ENCODE measurements at regions not wholly inside any gene's neighbourhood (a gene's known extent, or its start where the extent isn't known, plus 50 kb on each side); places are given as distances from the start of the nearest gene placed in this dataset.

DNA sequence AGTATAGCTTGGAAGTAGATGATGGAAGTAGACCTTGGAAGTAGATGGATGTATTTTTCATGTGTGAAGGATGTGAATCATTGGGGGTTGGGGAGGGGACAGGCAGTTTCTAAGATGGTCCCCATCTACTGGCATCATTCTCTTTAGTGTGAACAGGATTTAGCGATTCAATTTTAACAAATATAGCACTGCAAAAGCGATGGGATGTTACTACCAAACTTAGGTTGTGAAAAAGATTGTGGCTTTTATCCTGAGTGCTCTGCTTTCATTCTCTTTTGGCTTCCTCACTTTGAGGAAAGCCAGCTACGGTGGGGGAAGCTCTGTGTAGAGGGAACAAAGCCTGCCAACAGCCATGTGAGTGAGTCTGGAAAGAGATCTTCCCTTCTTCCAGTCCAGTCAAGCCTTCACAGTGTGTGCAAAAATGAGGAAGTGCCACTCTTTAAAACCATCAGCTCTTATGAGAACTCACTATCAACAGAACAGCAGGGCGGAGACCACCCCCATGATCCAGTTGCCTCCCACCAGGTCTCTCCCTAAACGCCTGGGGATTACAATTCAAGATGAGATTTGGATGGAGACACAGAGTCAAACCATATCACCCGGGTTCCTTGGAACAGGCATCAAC lies 441.4 kb downstream of the SH3GL2 start:
- no peak overlapping the region for H3K27ac ChIP-seq (ENCODE audit: low read length)
- no peak overlapping the region for H3K4me3 ChIP-seq (ENCODE audit: low read length)
- H3K27me3 ChIP-seq (ENCODE audit: control insufficient read depth, insufficient read depth, low read length), result no peaks in the 10 kb centered on the region
- no peak for DNase-seq (ENCODE audit: low read depth, low spot score)
- WGBS (ENCODE audit: insufficient coverage, insufficient read length), result no CpG with 5 or more reads among the region's 6 CpGs
- no peaks in the 10 kb centered on the region for H3K9me3 ChIP-seq (ENCODE audit: control insufficient read depth, insufficient read depth, low read length)
- H3K4me1 ChIP-seq (ENCODE audit: control insufficient read depth, insufficient read depth, low read length), result no peaks in the 10 kb centered on the region
- H3K36me3 ChIP-seq (ENCODE audit: control insufficient read depth, insufficient read depth, low read length), result no peaks in the 10 kb centered on the region

GRCh38 chr9:18022642-18023041 lies 443.8 kb downstream of the SH3GL2 start:
- no peak overlapping the region for H3K27ac ChIP-seq (ENCODE audit: low read length)
- no peaks in the 10 kb centered on the region for H3K9me3 ChIP-seq (ENCODE audit: control insufficient read depth, insufficient read depth, low read length)
- no peak for DNase-seq (ENCODE audit: low read depth, low spot score)
- no peaks in the 10 kb centered on the region for H3K36me3 ChIP-seq (ENCODE audit: control insufficient read depth, insufficient read depth, low read length)
- H3K4me3 ChIP-seq (ENCODE audit: low read length), result no peak overlapping the region
- H3K4me1 ChIP-seq (ENCODE audit: control insufficient read depth, insufficient read depth, low read length), result no peaks in the 10 kb centered on the region
- no CpG with 5 or more reads among the region's 2 CpGs for WGBS (ENCODE audit: insufficient coverage, insufficient read length)
- no peaks in the 10 kb centered on the region for H3K27me3 ChIP-seq (ENCODE audit: control insufficient read depth, insufficient read depth, low read length)

DNA sequence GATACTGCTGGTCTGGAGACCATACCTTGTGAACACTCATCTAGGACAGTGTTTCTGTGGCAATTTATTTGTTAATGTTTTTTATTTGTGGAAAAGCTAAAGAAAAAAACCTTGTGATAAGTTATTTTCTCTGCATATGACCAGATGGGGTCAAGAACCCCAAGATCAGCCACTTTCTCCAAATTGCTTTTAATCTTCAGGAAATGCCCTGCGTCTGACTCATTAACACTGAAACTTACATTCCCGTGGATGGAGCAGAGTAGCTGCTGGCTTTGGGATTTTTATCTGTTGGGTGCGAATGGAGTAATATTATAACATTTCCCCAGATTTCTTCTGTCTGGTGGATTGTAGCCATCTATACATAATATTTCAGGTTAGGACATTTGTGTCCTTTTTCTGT lies 444.5 kb downstream of the SH3GL2 start:
- Histone ChIP-seq H3K27ac (ENCODE audit: low read length) (no peak overlapping the region), H3K9me3 (ENCODE audit: control insufficient read depth, insufficient read depth, low read length) (no peaks in the 10 kb centered on the region), H3K27me3 (ENCODE audit: control insufficient read depth, insufficient read depth, low read length) (no peaks in the 10 kb centered on the region), H3K4me1 (ENCODE audit: control insufficient read depth, insufficient read depth, low read length) (no peaks in the 10 kb centered on the region), H3K36me3 (ENCODE audit: control insufficient read depth, insufficient read depth, low read length) (no peaks in the 10 kb centered on the region), H3K4me3 (ENCODE audit: low read length) (no peak overlapping the region)
- no peak for DNase-seq (ENCODE audit: low read depth, low spot score)
- WGBS (ENCODE audit: insufficient coverage, insufficient read length), result no CpG with 5 or more reads among the region's 3 CpGs

- no CpG with 5 or more reads among the region's 4 CpGs for WGBS (ENCODE audit: insufficient coverage, insufficient read length)
- DNase-seq (ENCODE audit: low read depth, low spot score), result no peak
- Histone ChIP-seq H3K9me3 (ENCODE audit: control insufficient read depth, insufficient read depth, low read length) (no peaks in the 10 kb centered on the region), H3K4me3 (ENCODE audit: low read length) (no peak overlapping the region), H3K27me3 (ENCODE audit: control insufficient read depth, insufficient read depth, low read length) (no peaks in the 10 kb centered on the region), H3K36me3 (ENCODE audit: control insufficient read depth, insufficient read depth, low read length) (no peaks in the 10 kb centered on the region), H3K27ac (ENCODE audit: low read length) (no peak overlapping the region), H3K4me1 (ENCODE audit: control insufficient read depth, insufficient read depth, low read length) (no peaks in the 10 kb centered on the region; the same call in 1 of the 2 replicates)
Measured at GRCh38 chr9:18032636-18033035, 441.3 kb upstream of the ADAMTSL1 start.

DNA sequence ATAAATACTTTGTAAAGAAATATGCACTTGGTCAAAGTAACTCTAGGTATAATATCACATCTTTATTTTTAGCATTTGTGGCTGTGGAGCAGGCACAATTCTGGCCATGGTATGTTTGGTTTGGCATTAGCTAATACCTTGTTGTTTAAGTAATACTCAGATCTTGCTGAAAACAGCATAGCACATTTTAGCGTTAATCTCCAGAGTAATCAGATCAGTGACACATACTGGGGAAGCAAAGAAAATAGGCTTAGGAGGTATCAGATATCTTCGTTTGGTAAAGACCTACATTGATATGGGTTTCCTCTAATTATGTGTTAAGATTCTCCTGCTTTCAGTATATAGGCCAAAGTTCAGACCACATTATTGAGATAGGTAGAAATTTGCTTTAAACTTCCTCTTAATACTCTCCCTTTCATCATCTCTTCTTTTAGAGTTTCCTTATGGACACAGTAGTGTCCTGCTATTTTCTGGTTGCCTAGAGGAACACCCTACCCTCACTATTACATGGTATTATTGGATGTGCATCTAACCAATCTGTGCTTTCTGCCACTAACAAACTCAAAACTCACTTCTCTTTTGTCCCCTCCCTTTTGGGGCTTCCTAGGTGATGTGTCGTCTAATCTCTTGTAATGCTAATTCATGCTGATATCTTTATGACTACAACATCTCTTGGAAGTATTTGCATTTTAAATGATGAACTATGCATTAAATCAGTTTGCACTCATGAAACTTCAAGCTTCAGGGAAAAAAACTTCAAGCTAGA lies 437.3 kb upstream of the ADAMTSL1 start:
- H3K4me1 ChIP-seq (ENCODE audit: control insufficient read depth, insufficient read depth, low read length), result no peaks in the 10 kb centered on the region; the same call in 1 of the 2 replicates
- H3K27ac ChIP-seq (ENCODE audit: low read length), result no peak overlapping the region
- no CpG with 5 or more reads among the region's 3 CpGs for WGBS (ENCODE audit: insufficient coverage, insufficient read length)
- H3K36me3 ChIP-seq (ENCODE audit: control insufficient read depth, insufficient read depth, low read length), result no peaks in the 10 kb centered on the region
- DNase-seq (ENCODE audit: low read depth, low spot score), result peak; percentile 7
- no peak overlapping the region for H3K4me3 ChIP-seq (ENCODE audit: low read length)
- no peaks in the 10 kb centered on the region for H3K9me3 ChIP-seq (ENCODE audit: control insufficient read depth, insufficient read depth, low read length)
- no peaks in the 10 kb centered on the region for H3K27me3 ChIP-seq (ENCODE audit: control insufficient read depth, insufficient read depth, low read length)

DNA sequence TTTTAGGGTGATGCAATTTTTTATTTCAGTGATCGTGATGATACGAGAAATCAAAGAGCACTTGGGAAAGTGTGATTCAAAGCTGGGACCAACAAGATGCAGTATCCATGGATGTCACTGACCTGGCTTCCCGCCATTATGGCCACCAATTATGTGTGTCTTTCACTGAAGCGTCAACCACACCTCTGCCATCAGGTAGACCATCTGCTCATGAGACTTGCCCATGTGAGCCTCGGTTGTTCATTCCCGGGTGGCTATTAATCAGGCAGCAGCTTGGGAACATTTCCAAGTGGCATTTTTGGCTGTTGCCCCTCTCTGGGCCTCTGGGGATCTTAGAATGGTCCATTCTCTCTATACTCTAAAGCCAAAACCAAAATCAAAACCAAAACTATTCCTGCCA lies 436.0 kb upstream of the ADAMTSL1 start:
- no CpG with 5 or more reads among the region's 6 CpGs for WGBS (ENCODE audit: insufficient coverage, insufficient read length)
- Histone ChIP-seq H3K4me3 (ENCODE audit: low read length) (no peak overlapping the region), H3K9me3 (ENCODE audit: control insufficient read depth, insufficient read depth, low read length) (no peaks in the 10 kb centered on the region), H3K27me3 (ENCODE audit: control insufficient read depth, insufficient read depth, low read length) (no peaks in the 10 kb centered on the region), H3K27ac (ENCODE audit: low read length) (no peak overlapping the region), H3K4me1 (ENCODE audit: control insufficient read depth, insufficient read depth, low read length) (no peaks in the 10 kb centered on the region; the same call in 1 of the 2 replicates), H3K36me3 (ENCODE audit: control insufficient read depth, insufficient read depth, low read length) (no peaks in the 10 kb centered on the region)
- DNase-seq (ENCODE audit: low read depth, low spot score), result no peak

DNA sequence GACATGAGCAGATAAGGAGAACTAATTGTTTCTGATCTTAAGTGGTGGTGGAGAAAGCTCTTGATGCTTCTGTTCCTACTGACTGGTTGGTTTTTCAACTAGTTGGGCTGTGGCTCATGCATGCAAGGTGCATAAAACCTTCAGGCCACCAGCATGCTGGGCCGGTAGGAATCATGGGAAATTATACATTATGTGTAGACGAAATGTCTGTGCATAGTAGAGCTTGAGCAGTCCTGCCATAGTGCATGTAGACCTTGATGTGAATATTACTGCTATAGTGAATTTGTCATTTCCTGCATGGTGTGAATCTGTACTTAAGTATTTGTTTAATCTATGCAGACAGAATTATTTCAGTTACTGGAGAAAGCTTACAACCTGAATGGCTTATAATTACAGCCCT lies 433.6 kb upstream of the ADAMTSL1 start:
- no CpG with 5 or more reads among the region's 2 CpGs for WGBS (ENCODE audit: insufficient coverage, insufficient read length)

GRCh38 chr9:18043978-18044377 lies 430.0 kb upstream of the ADAMTSL1 start:
- Histone ChIP-seq H3K27ac (ENCODE audit: low read length) (no peak overlapping the region), H3K4me3 (ENCODE audit: low read length) (no peak overlapping the region), H3K27me3 (ENCODE audit: control insufficient read depth, insufficient read depth, low read length) (no peaks in the 10 kb centered on the region), H3K4me1 (ENCODE audit: control insufficient read depth, insufficient read depth, low read length) (no peaks in the 10 kb centered on the region), H3K9me3 (ENCODE audit: control insufficient read depth, insufficient read depth, low read length) (no peaks in the 10 kb centered on the region), H3K36me3 (ENCODE audit: control insufficient read depth, insufficient read depth, low read length) (no peaks in the 10 kb centered on the region)
- no peak for DNase-seq (ENCODE audit: low read depth, low spot score)
- no CpG with 5 or more reads among the region's 1 CpG for WGBS (ENCODE audit: insufficient coverage, insufficient read length)

More for the DNA sequence above, 433.6 kb upstream of the ADAMTSL1 start:
- Histone ChIP-seq H3K4me1 (ENCODE audit: control insufficient read depth, insufficient read depth, low read length) (no peaks in the 10 kb centered on the region; the same call in 1 of the 2 replicates), H3K27ac (ENCODE audit: low read length) (no peak overlapping the region), H3K36me3 (ENCODE audit: control insufficient read depth, insufficient read depth, low read length) (no peaks in the 10 kb centered on the region), H3K27me3 (ENCODE audit: control insufficient read depth, insufficient read depth, low read length) (no peaks in the 10 kb centered on the region), H3K9me3 (ENCODE audit: control insufficient read depth, insufficient read depth, low read length) (no peaks in the 10 kb centered on the region), H3K4me3 (ENCODE audit: low read length) (no peak overlapping the region)
- DNase-seq (ENCODE audit: low read depth, low spot score), result no peak

- H3K27ac ChIP-seq (ENCODE audit: low read length), result no peak overlapping the region
- H3K4me1 ChIP-seq (ENCODE audit: control insufficient read depth, insufficient read depth, low read length), result no peaks in the 10 kb centered on the region
- H3K4me3 ChIP-seq (ENCODE audit: low read length), result no peak overlapping the region
- no peak for DNase-seq (ENCODE audit: low read depth, low spot score)
- WGBS (ENCODE audit: insufficient coverage, insufficient read length), result no CpG with 5 or more reads among the region's 1 CpG
- no peaks in the 10 kb centered on the region for H3K9me3 ChIP-seq (ENCODE audit: control insufficient read depth, insufficient read depth, low read length)
- H3K36me3 ChIP-seq (ENCODE audit: control insufficient read depth, insufficient read depth, low read length), result no peaks in the 10 kb centered on the region
- H3K27me3 ChIP-seq (ENCODE audit: control insufficient read depth, insufficient read depth, low read length), result no peaks in the 10 kb centered on the region
Measured at GRCh38 chr9:18045326-18045725, 428.6 kb upstream of the ADAMTSL1 start.

DNA sequence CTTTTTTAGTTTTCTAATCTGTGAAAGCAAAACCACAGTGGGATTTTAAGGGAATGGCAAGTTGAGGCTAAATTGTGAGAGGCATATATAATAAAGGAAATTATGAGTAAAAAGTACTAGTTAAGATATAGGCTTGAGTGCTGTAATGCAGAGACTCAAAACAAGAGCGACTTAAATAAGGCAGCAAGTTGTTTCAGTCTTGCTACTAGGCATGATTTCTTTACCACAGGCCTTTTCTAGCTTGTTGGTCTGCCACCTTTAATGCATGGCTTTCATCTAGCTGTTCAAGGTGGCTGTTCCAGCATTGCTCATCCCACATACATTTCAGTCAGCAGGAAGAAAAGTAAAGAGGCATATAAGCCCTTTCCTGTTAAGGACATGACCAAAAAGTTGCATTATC lies 427.9 kb upstream of the ADAMTSL1 start:
- no CpG with 5 or more reads among the region's 1 CpG for WGBS (ENCODE audit: insufficient coverage, insufficient read length)
- Histone ChIP-seq H3K27ac (ENCODE audit: low read length) (no peak overlapping the region), H3K9me3 (ENCODE audit: control insufficient read depth, insufficient read depth, low read length) (no peaks in the 10 kb centered on the region), H3K36me3 (ENCODE audit: control insufficient read depth, insufficient read depth, low read length) (no peaks in the 10 kb centered on the region), H3K4me1 (ENCODE audit: control insufficient read depth, insufficient read depth, low read length) (no peaks in the 10 kb centered on the region), H3K4me3 (ENCODE audit: low read length) (no peak overlapping the region), H3K27me3 (ENCODE audit: control insufficient read depth, insufficient read depth, low read length) (no peaks in the 10 kb centered on the region)
- no peak for DNase-seq (ENCODE audit: low read depth, low spot score)

DNA sequence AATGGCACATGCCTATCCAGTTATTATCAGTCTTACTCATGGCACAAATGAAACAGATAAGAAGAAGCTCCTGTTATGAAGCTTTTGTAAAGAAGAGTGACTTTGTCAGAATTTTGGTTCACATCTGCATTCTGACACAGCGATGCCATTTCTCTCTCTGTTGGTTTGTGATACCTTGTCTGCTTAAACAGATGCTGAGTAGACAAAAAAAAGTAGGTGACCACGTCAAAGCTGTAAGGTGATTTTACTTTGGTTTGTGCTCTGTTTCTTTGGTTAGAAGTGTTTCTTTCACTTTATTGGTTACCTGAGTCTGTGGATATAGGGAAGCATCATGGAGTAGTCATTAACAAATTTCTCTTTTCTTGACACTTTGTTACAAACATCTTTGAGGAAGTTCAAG lies 422.3 kb upstream of the ADAMTSL1 start:
- Histone ChIP-seq H3K4me1 (ENCODE audit: control insufficient read depth, insufficient read depth, low read length) (no peaks in the 10 kb centered on the region), H3K27ac (ENCODE audit: low read length) (no peak overlapping the region), H3K9me3 (ENCODE audit: control insufficient read depth, insufficient read depth, low read length) (no peaks in the 10 kb centered on the region), H3K4me3 (ENCODE audit: low read length) (no peak overlapping the region), H3K27me3 (ENCODE audit: control insufficient read depth, insufficient read depth, low read length) (no peaks in the 10 kb centered on the region), H3K36me3 (ENCODE audit: control insufficient read depth, insufficient read depth, low read length) (no peaks in the 10 kb centered on the region)
- no peak for DNase-seq (ENCODE audit: low read depth, low spot score)
- no CpG with 5 or more reads among the region's 2 CpGs for WGBS (ENCODE audit: insufficient coverage, insufficient read length)
